Effector memory CD8-positive, alpha-beta T cell (primary cell): ENCODE measurements at regions not wholly inside any gene's neighbourhood (a gene's known extent, or its start where the extent isn't known, plus 50 kb on each side); places are given as distances from the start of the nearest gene placed in this dataset.
"Not testable (repeated sequence)": the region's sequence is repeated elsewhere in the genome, so short reads cannot be mapped to it uniquely, and the experiment has no call there.

Source experiments
- ATAC-seq: fragments of 150-1000 bp; cut with Tn5 transposase; replicated peaks from 2 replicates; pipeline ENCODE4 v1.10.0; 2021; ENCODE audit warnings: mild to moderate bottlenecking, moderate library complexity
- DNase-seq, 3 experiments: peaks; one replicate each; pipeline ENCODE4 v3.0.0; 2021
- H3K27ac Mint-ChIP-seq, 2 donors: one replicate each; pipeline ENCODE4 v1.8.0; 2022; ENCODE audit warnings: mild to moderate bottlenecking in 2 of 2, mixed read lengths in 2 of 2, moderate library complexity in 2 of 2
- H3K27me3 Mint-ChIP-seq, 2 donors: one replicate each; pipeline ENCODE4 v1.8.0; 2022; ENCODE audit warnings: mixed read lengths in 2 of 2
- H3K36me3 Mint-ChIP-seq: one replicate; pipeline ENCODE4 v1.8.0; 2022; ENCODE audit warnings: mild to moderate bottlenecking, moderate library complexity, mixed read lengths; ENCODE audit not compliant: insufficient read depth
- H3K4me1 Mint-ChIP-seq, 2 donors: one replicate each; pipeline ENCODE4 v1.8.0; 2022; ENCODE audit warnings: low read depth in 2 of 2, mixed read lengths in 2 of 2
- H3K4me3 Mint-ChIP-seq, 2 donors: one replicate each; pipeline ENCODE4 v1.8.0; 2022; ENCODE audit warnings: mild to moderate bottlenecking in 2 of 2, mixed read lengths in 2 of 2, moderate library complexity in 2 of 2
- H3K9me3 Mint-ChIP-seq, 2 donors: one replicate each; pipeline ENCODE4 v1.8.0; 2022; ENCODE audit warnings: mixed read lengths in 2 of 2

DNA sequence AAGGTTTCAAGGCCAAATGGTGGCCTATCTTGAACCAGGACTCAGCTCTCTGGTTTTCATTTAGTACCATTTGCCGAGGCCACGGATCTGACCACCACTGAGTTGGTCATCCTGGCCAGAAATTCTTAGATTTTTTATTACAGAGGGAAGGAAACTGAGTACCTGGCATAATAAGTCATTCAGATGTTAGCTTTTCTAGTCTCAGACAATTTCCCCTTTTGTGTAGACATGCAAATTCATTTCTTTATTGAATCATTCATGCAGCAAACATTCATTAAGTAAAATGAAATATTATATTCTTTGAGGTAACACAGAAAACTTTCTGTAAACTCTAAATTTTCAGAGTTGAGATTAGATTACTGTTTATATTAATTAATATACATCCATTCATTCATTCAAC is 223.7 kb downstream of the PDCD6IP start:
- Mint-ChIP-seq H3K27ac (no peak overlapping the region), H3K4me1 (peaks cover 8 to 22% of the 10 kb centered on the region in 2 donors), H3K36me3 (no peaks in the 10 kb centered on the region), H3K27me3 (no peaks in the 10 kb centered on the region), H3K4me3 (no peak overlapping the region), H3K9me3 (no peaks in the 10 kb centered on the region)
- ATAC-seq, result no peak
- DNase-seq, result no peak

DNA sequence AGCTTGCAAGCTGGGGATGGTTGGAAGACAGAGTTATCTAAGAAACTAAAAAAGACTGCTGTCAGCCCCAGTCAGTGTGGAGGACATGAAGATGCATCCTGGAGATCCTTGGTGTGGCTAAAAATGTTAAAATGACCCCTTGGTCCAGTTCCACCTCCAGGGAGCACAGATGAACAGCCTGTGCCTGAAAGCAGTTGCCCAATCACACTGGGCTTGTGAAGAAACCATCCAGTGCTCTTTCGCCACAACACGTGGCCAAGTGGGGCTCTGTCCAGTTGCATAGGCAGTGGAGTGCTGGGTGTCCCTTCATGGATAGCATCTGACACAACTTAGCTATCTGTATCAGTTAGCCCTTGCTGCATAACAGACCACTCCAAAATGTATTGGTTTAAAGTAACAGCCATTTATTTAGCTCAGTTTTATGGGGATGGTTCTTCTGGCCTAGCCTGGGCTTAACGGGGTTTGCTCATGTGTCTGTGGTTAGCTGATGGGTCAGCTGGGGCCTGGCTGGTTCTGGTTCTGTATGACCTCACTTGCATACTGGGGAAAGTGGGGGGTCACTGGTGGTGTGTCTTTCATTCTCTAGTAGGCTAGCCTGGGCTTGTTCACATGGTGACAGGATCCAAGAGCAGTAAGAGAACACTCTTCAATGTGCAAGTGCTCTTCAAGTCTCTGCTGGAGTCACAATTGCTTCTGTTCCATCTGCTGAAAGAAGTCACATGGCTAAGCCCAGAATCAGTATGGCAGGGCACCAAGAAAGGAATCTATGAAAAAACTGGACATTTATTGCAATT is 226.2 kb downstream of the PDCD6IP start:
- no peak for ATAC-seq
- no peak overlapping the region for H3K4me3 Mint-ChIP-seq
- no peak overlapping the region for H3K27ac Mint-ChIP-seq
- H3K36me3 Mint-ChIP-seq, result no peaks in the 10 kb centered on the region
- no peak for DNase-seq
- peaks cover 1 to 21% of the 10 kb centered on the region in 2 donors for H3K4me1 Mint-ChIP-seq
- no peaks in the 10 kb centered on the region for H3K27me3 Mint-ChIP-seq
- no peaks in the 10 kb centered on the region for H3K9me3 Mint-ChIP-seq

DNA sequence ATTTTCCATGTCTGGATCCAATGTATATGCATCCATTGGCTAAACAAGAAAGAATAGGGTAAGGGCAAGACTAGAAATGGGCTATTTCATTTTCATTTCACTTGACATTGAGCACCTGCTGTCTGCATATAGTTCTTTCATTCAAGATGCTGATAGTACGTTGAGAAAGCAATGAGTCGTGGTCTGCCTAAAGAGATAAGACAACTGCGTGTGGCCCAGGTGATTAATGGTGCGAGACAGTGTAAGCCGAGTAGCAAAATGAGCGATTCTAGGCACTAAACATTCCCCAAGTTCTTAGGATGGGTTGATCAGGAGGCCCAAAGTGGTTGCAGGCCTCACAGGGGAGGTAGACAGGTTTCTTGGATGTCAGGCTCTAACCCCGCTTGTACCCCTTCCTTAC is 235.4 kb downstream of the PDCD6IP start:
- H3K9me3 Mint-ChIP-seq, result peaks cover 0 to 3% of the 10 kb centered on the region in 2 donors
- H3K27ac Mint-ChIP-seq, result no peak overlapping the region
- H3K36me3 Mint-ChIP-seq, result no peaks in the 10 kb centered on the region
- H3K27me3 Mint-ChIP-seq, result no peaks in the 10 kb centered on the region
- H3K4me3 Mint-ChIP-seq, result no peak overlapping the region
- peaks cover 0 to 4% of the 10 kb centered on the region in 2 donors for H3K4me1 Mint-ChIP-seq
- no peak for ATAC-seq
- DNase-seq, result no peak

DNA sequence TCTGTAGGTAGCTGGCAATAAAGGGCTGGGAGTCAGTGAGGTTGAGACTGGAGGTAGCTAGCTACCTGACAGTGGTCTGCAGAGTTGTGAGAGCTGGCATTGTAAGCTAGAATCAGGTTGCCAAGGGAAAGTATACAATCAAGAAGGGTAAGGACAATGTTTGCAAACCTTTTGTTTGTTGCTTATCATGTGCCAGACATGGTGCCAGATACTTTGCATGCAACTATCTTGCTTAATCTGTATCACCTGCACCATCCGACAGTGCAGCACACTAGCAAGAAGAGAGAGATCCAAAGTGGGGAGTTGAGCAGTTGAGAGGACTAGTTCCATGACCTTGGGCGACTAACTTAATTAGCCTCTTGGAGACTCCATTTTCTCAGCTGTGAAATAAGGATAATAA is 236.4 kb downstream of the PDCD6IP start:
- Mint-ChIP-seq H3K9me3 (peaks cover 0 to 3% of the 10 kb centered on the region in 2 donors), H3K4me3 (no peak overlapping the region), H3K27me3 (no peaks in the 10 kb centered on the region), H3K4me1 (no peaks in the 10 kb centered on the region), H3K36me3 (no peaks in the 10 kb centered on the region), H3K27ac (no peak overlapping the region)
- ATAC-seq (no peak), DNase-seq (no peak)

- H3K4me1 Mint-ChIP-seq, result no peaks in the 10 kb centered on the region
- no peaks in the 10 kb centered on the region for H3K36me3 Mint-ChIP-seq
- H3K9me3 Mint-ChIP-seq, result peaks cover 0 to 3% of the 10 kb centered on the region in 2 donors
- no peak overlapping the region for H3K27ac Mint-ChIP-seq
- ATAC-seq (no peak), DNase-seq (no peak)
- H3K4me3 Mint-ChIP-seq, result no peak overlapping the region
- no peaks in the 10 kb centered on the region for H3K27me3 Mint-ChIP-seq
Observed at GRCh38 chr3:34035775-34036174, 237.3 kb downstream of the PDCD6IP start.

DNA sequence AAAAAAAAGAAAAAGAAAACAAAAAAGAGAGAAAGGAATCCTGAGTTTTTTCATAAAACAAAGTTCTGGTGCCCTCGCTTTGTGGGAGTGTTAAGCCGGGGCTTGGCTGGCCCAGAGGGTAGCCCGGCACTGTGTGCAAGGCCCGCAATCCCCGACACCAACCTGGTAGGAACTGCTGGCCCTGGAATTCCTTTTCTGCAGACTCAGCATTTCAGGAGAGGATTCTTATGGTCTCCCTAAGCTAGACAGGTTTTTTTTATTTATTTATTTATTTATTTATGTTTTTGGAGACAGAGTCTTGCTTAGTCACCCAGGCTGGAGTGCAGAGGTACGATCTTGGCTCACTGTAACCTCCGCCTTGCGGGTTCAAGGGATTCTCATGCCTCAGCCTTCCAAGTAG is 238.8 kb downstream of the PDCD6IP start:
- DNase-seq (no peak), ATAC-seq (no peak)
- Mint-ChIP-seq H3K4me1 (no peaks in the 10 kb centered on the region), H3K27me3 (no peaks in the 10 kb centered on the region), H3K4me3 (no peak overlapping the region), H3K36me3 (no peaks in the 10 kb centered on the region), H3K27ac (no peak overlapping the region), H3K9me3 (no peaks in the 10 kb centered on the region)

GRCh38 chr3:34038131-34038530 is 239.7 kb downstream of the PDCD6IP start:
- Mint-ChIP-seq H3K4me1 (no peaks in the 10 kb centered on the region), H3K27ac (no peak overlapping the region), H3K9me3 (no peaks in the 10 kb centered on the region), H3K36me3 (no peaks in the 10 kb centered on the region), H3K27me3 (no peaks in the 10 kb centered on the region), H3K4me3 (no peak overlapping the region)
- ATAC-seq (no peak), DNase-seq (no peak)

DNA sequence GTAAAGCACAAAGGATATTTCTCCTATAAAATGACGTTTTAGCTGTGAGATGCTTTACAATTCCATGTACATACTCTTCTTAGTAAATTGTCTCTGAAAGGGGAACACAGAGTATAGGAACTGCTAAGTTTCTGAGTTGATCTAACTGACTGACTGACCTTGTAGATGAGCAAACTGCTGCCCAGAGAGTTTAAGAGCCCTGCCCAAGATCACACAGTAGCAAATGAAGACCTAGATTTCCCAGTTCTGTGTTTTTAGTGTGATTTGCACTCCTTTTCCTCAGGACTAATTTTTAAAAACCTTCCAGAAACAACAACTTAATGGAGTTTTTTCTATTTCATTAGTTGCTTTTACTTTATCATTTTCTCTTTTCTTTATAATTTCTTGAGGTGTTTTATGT is 247.7 kb downstream of the PDCD6IP start:
- Mint-ChIP-seq H3K27me3 (no peaks in the 10 kb centered on the region), H3K4me3 (no peak overlapping the region), H3K4me1 (no peaks in the 10 kb centered on the region), H3K36me3 (no peaks in the 10 kb centered on the region), H3K9me3 (no peaks in the 10 kb centered on the region), H3K27ac (no peak overlapping the region)
- DNase-seq (no peak), ATAC-seq (no peak)

GRCh38 chr3:34053626-34054025 is 255.2 kb downstream of the PDCD6IP start:
- ATAC-seq, result no peak
- Mint-ChIP-seq H3K4me3 (no peak overlapping the region), H3K27me3 (peaks cover 12 to 17% of the 10 kb centered on the region in 2 donors), H3K4me1 (no peaks in the 10 kb centered on the region), H3K36me3 (no peaks in the 10 kb centered on the region), H3K27ac (no peak overlapping the region), H3K9me3 (no peaks in the 10 kb centered on the region)
- DNase-seq, result no peak

GRCh38 chr3:34056181-34056910 is 257.9 kb downstream of the PDCD6IP start:
- no peaks in the 10 kb centered on the region for H3K9me3 Mint-ChIP-seq
- H3K36me3 Mint-ChIP-seq, result no peaks in the 10 kb centered on the region
- H3K27ac Mint-ChIP-seq, result no peak overlapping the region
- H3K4me1 Mint-ChIP-seq, result no peaks in the 10 kb centered on the region
- H3K27me3 Mint-ChIP-seq, result peaks cover 22 to 26% of the 10 kb centered on the region in 2 donors
- DNase-seq, result no peak
- no peak overlapping the region for H3K4me3 Mint-ChIP-seq
- ATAC-seq, result no peak

DNA sequence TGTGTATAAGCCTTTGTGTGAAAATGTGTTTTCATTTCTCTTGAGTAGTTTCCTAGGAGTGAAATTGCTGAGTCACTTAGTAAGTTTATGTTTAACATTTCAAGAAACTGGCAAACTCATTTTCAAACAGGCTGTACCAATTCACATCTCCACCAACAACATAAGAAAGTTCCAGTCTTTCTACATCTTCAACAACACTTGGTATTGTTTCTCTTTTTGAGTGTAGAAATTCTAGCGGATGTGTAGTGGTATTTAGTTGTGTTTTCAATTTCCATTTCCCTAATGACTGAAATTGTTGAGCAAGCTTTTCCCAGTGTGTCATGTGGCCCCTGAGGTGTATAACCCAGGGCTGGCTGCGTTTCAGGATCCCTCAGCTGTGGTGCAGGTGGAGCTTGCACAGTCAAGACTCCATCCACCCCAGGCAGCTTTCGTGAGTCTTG is 258.5 kb downstream of the PDCD6IP start:
- no peak overlapping the region for H3K27ac Mint-ChIP-seq
- ATAC-seq (no peak), DNase-seq (no peak)
- peaks cover 22 to 26% of the 10 kb centered on the region in 2 donors for H3K27me3 Mint-ChIP-seq
- H3K4me3 Mint-ChIP-seq, result no peak overlapping the region
- H3K9me3 Mint-ChIP-seq, result no peaks in the 10 kb centered on the region
- no peaks in the 10 kb centered on the region for H3K36me3 Mint-ChIP-seq
- no peaks in the 10 kb centered on the region for H3K4me1 Mint-ChIP-seq

- not testable (repeated sequence) for ATAC-seq, H3K27ac Mint-ChIP-seq, H3K4me1 Mint-ChIP-seq, H3K4me3 Mint-ChIP-seq, H3K36me3 Mint-ChIP-seq, DNase-seq, H3K9me3 Mint-ChIP-seq
- peaks cover 22 to 26% of the 10 kb centered on the region in 2 donors for H3K27me3 Mint-ChIP-seq
Observed at GRCh38 chr3:34060995-34061394, 262.6 kb downstream of the PDCD6IP start.

GRCh38 chr3:34065901-34066300 is 267.5 kb downstream of the PDCD6IP start:
- ATAC-seq (no peak), DNase-seq (no peak)
- Mint-ChIP-seq H3K36me3 (no peaks in the 10 kb centered on the region), H3K27me3 (no peaks in the 10 kb centered on the region), H3K4me3 (no peak overlapping the region), H3K27ac (no peak overlapping the region), H3K9me3 (no peaks in the 10 kb centered on the region), H3K4me1 (no peaks in the 10 kb centered on the region)

DNA sequence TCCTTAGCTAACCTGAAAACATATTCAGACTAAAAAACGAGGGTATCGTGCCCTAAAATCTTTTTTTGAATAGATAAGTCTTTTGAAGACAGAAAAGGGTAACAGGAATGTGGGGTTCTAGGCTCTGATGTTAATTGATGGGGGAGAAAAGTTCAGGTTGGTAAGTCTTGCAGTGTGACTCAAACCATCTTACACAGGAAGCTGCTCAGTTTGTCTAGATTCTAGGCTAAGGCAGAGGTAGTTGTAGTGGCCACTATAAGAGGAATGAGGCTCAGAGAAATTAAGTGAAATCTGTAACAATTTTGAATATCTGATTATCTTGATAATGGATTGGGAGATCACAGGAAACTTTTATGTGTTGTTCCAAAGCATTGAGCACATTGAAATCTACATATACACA is 267.9 kb downstream of the PDCD6IP start:
- Mint-ChIP-seq H3K36me3 (no peaks in the 10 kb centered on the region), H3K4me3 (no peak overlapping the region), H3K27me3 (no peaks in the 10 kb centered on the region), H3K27ac (no peak overlapping the region), H3K9me3 (no peaks in the 10 kb centered on the region), H3K4me1 (no peaks in the 10 kb centered on the region)
- no peak for ATAC-seq
- DNase-seq, result no peak
